ENCODE measurements at regions not wholly inside any gene's neighbourhood (a gene's known extent, or its start where the extent isn't known, plus 50 kb on each side); places are given as distances from the start of the nearest gene placed in this dataset.

DNA sequence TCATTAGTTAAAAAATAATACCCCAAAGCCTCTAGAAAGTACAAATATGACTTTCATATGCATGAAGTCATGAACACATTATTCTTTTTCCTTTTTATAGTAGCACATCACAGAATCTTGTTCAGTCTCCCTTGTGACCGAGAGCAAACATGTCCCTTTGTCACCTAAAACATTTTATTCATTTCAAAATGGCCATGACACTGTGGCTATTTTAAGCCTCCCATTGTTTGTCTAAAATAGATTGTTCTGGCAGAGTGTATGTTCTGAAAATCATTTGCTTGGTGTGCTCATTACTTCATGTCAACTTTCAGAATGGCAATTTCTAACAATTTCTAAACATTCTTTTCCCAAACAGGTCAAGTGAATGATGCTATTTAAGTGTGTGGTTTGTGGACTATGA, 865.0 kb downstream of the JRKL start:
- H3K79me2 ChIP-seq (ENCODE audit: low read depth) = no peaks in the 10 kb centered on the region
- no peaks in the 10 kb centered on the region for H3K9me2 ChIP-seq (ENCODE audit: insufficient read depth)
- H3K27me3 ChIP-seq (ENCODE audit: insufficient read depth, low read depth) = no peaks in the 10 kb centered on the region
- no peaks in the 10 kb centered on the region for H3K36me3 ChIP-seq (ENCODE audit: low read depth)
- no peak overlapping the region for H3K27ac ChIP-seq
- TF ChIP-seq CTCF (conservative IDR thresholded peaks at IDR 0.05) (no peak), EZH2 (IDR thresholded peaks at IDR 0.05; ENCODE audit: low read depth) (no peak)
- POLR2A ChIA-PET (ENCODE audit: unreplicated experiment) = no interaction called here
- intact Hi-C loops (cut with micrococcal nuclease; ENCODE audit: unreplicated experiment) = no loop called here
- H3K9me3 ChIP-seq (ENCODE audit: insufficient read depth, low read depth) = no peaks in the 10 kb centered on the region
- H3K4me1 ChIP-seq (replicated peaks; ENCODE audit: insufficient read depth) = no peaks in the 10 kb centered on the region
- no peaks in the 10 kb centered on the region for H4K20me1 ChIP-seq (ENCODE audit: insufficient read depth)
- H2AFZ ChIP-seq = no peak overlapping the region
- no peak for DNase-seq
- CTCF ChIA-PET = no interaction called here
- no peaks in the 10 kb centered on the region for H3F3A ChIP-seq (ENCODE audit: insufficient read depth, low read depth)
- no TSS peak for BruUV-seq (replicated peaks)
- no peak overlapping the region for H3K4me2 ChIP-seq
- H3K4me3 ChIP-seq = no peak overlapping the region

DNA sequence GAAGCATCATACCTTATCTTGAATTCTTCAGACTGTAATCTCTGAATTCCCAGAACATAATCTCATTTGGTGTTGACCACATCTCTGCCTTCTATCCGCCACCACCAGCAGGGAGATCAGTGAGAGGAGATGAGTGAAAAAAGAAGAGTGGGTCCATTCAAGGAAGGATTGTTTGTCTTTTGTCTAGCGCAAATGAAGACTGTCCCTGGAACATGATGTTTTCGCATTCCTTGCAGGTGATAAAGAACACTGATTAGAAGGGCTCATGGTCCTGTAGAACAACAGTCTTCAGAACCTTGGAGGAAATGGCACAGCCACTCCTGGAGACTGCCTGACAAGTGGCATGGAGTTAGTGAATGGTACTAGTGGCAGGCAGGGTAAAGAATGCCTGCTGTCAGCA, 869.6 kb downstream of the JRKL start:
- no peaks in the 10 kb centered on the region for H3K27me3 ChIP-seq (ENCODE audit: insufficient read depth, low read depth)
- H3K9me3 ChIP-seq (ENCODE audit: insufficient read depth, low read depth) = no peaks in the 10 kb centered on the region
- no peak overlapping the region for H2AFZ ChIP-seq
- ChIA-PET POLR2A (ENCODE audit: unreplicated experiment) (no interaction called here), CTCF (no interaction called here)
- DNase-seq = no peak
- TF ChIP-seq EZH2 (IDR thresholded peaks at IDR 0.05; ENCODE audit: low read depth) (no peak), CTCF (conservative IDR thresholded peaks at IDR 0.05) (no peak)
- no peak overlapping the region for H3K4me3 ChIP-seq
- H4K20me1 ChIP-seq (ENCODE audit: insufficient read depth) = no peaks in the 10 kb centered on the region
- H3F3A ChIP-seq (ENCODE audit: insufficient read depth, low read depth) = peaks cover 5% of the 10 kb centered on the region; the same call in 1 of the 2 replicates
- H3K79me2 ChIP-seq (ENCODE audit: low read depth) = no peaks in the 10 kb centered on the region
- BruUV-seq (replicated peaks) = no TSS peak
- no peaks in the 10 kb centered on the region for H3K4me1 ChIP-seq (replicated peaks; ENCODE audit: insufficient read depth)
- intact Hi-C loops (cut with micrococcal nuclease; ENCODE audit: unreplicated experiment) = no loop called here
- no peak overlapping the region for H3K27ac ChIP-seq
- no peak overlapping the region for H3K4me2 ChIP-seq
- no peaks in the 10 kb centered on the region for H3K9me2 ChIP-seq (ENCODE audit: insufficient read depth)
- H3K36me3 ChIP-seq (ENCODE audit: low read depth) = no peaks in the 10 kb centered on the region

GRCh38 chr11:97259884-97260283, 870.1 kb downstream of the JRKL start:
- no peak overlapping the region for H3K27ac ChIP-seq
- H3K4me1 ChIP-seq (replicated peaks; ENCODE audit: insufficient read depth) = no peaks in the 10 kb centered on the region
- H3K36me3 ChIP-seq (ENCODE audit: low read depth) = no peaks in the 10 kb centered on the region
- H3F3A ChIP-seq (ENCODE audit: insufficient read depth, low read depth) = peaks cover 5% of the 10 kb centered on the region; the same call in 1 of the 2 replicates
- no peak for DNase-seq
- TF ChIP-seq EZH2 (IDR thresholded peaks at IDR 0.05; ENCODE audit: low read depth) (no peak), CTCF (conservative IDR thresholded peaks at IDR 0.05) (no peak)
- no TSS peak for BruUV-seq (replicated peaks)
- POLR2A ChIA-PET (ENCODE audit: unreplicated experiment) = no interaction called here
- no peaks in the 10 kb centered on the region for H4K20me1 ChIP-seq (ENCODE audit: insufficient read depth)
- CTCF ChIA-PET = no interaction called here
- H3K9me3 ChIP-seq (ENCODE audit: insufficient read depth, low read depth) = no peaks in the 10 kb centered on the region
- H3K9me2 ChIP-seq (ENCODE audit: insufficient read depth) = no peaks in the 10 kb centered on the region
- H3K4me3 ChIP-seq = no peak overlapping the region
- H2AFZ ChIP-seq = no peak overlapping the region
- H3K4me2 ChIP-seq = no peak overlapping the region
- intact Hi-C loops (cut with micrococcal nuclease; ENCODE audit: unreplicated experiment) = no loop called here
- H3K79me2 ChIP-seq (ENCODE audit: low read depth) = no peaks in the 10 kb centered on the region
- H3K27me3 ChIP-seq (ENCODE audit: insufficient read depth, low read depth) = no peaks in the 10 kb centered on the region

Data from PC-9 (cell line).